ENCODE measurements at regions not wholly inside any gene's neighbourhood (a gene's known extent, or its start where the extent isn't known, plus 50 kb on each side); places are given as distances from the start of the nearest gene placed in this dataset.

DNA sequence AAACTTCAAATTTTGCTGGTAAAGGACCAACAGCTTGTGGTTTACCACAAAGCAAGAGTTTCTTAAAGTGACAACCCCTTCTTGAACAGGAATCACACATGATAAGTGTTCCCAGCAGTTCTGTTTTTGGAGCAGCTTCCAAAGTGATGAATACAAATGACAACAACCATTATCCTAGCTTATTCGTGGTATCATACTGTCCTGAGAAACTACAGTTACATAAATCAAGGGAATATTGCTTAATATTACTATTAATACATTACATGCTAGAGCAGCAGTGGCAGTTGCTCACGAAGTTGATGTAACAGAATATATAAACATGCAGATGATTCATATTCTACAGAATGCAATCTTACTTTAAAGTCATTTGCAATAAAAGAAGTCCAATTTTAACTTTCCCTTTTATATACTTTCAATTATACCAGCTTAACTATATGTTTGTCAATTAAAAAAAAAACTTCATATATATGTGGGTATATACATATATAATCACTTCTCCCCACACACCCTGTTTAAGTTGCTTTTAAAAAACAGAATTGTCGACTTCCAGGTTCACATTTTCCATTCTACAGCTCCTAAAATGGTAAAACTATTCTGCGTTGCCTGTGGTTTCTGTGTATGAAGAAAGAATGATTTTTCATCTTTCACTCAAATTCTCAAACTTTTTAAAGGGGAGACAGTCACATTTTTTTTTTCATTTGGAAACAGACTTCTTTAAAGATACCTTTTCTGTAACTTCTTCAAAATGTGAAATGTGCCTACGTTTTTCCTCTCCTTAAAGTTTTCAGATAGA lies 713.6 kb downstream of the TDRD15 start:
- TF ChIP-seq YY1 (IDR thresholded peaks at IDR 0.05; ENCODE audit: insufficient read depth, insufficient read length) (no peak), ZNF274 (IDR thresholded peaks at IDR 0.05; ENCODE audit: low read depth, low read length) (no peak)
